Cardiac muscle cell (in vitro differentiated cells and primary cell): ENCODE measurements at regions not wholly inside any gene's neighbourhood (a gene's known extent, or its start where the extent isn't known, plus 50 kb on each side); places are given as distances from the start of the nearest gene placed in this dataset.

Experiments
- DNase-seq, 2 donors: peaks; one replicate each; pipeline versions ENCODE4 v3.0.0 to v3.0.0-alpha.2; 2010 to 2017; ENCODE audit warnings: low read depth in 1 of 2, low spot score in 1 of 2
- H3K27ac ChIP-seq: fragments of 200-600 bp; sonication (generic); 2 replicates; pipeline ENCODE4 v1.5.1; 2016
- H3K27me3 ChIP-seq: fragments of 200-600 bp; sonication (generic); 2 replicates; pipeline ENCODE4 v1.6.0; 2016; ENCODE audit warnings: control low read depth
- H3K36me3 ChIP-seq: fragments of 200-600 bp; sonication (generic); 2 replicates; pipeline ENCODE4 v1.5.1; 2016; ENCODE audit warnings: control low read depth
- H3K4me1 ChIP-seq: fragments of 200-600 bp; sonication (generic); 2 replicates; pipeline ENCODE4 v1.8.1; 2017; ENCODE audit warnings: low read depth, mild to moderate bottlenecking, mixed run types
- H3K4me3 ChIP-seq: fragments of 200-600 bp; sonication (generic); 2 replicates; pipeline ENCODE4 v1.5.1; 2016; ENCODE audit warnings: mild to moderate bottlenecking
- H3K9me3 ChIP-seq: fragments of 200-600 bp; sonication (generic); 2 replicates; pipeline ENCODE4 v1.5.1; 2017; ENCODE audit warnings: low read depth, mild to moderate bottlenecking, control low read depth
- CTCF ChIP-seq: IDR thresholded peaks from 2 replicates; pipeline ENCODE4 v1.5.1; 2012; ENCODE audit warnings: low read depth, mild to moderate bottlenecking, low read length

DNA sequence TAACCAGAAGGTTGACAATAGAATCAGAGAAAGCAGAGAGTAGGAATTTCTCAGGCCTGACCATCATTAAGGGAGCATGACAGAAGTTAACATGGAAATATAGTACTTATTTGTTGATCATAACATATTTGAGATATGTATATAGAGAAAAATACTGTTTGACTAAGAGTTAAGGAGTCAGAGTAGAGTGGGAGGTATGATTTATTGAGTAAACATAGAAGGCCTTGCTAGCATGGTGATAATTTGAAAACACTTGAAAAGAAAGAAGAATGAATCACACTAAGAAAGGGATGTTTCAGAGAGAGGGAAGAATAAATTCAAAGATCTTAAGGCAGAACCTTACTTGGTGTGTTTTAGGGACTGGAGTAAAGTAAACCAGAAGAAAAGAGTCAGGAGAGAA is 437.2 kb upstream of the TECRL start:
- no peak for TF ChIP-seq CTCF
- H3K36me3 ChIP-seq = no peaks in the 10 kb centered on the region
- H3K9me3 ChIP-seq = no peaks in the 10 kb centered on the region
- no peaks in the 10 kb centered on the region for H3K27me3 ChIP-seq
- H3K4me1 ChIP-seq = no peaks in the 10 kb centered on the region
- no peak overlapping the region for H3K4me3 ChIP-seq
- H3K27ac ChIP-seq = no peak overlapping the region
- no peak for DNase-seq

DNA sequence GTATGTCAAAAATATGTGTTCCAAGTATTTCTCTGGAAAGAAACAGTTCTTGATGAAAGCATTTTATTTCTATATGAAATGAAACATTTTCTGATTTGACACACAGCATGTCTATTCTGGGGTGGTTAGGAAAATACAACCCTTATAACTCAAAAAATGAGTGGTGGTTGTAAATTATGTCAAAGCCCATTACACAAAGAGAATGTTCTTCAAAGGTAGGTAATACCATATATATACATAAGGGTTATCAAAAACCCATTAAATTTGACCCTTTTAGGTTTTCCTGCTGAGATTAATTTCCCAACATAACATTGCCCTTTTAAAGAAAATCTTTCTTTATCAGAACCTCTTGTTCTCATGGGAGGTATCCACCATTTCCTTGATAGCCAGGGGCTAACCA is 420.5 kb upstream of the TECRL start:
- no peaks in the 10 kb centered on the region for H3K27me3 ChIP-seq
- DNase-seq = no peak
- H3K9me3 ChIP-seq = no peaks in the 10 kb centered on the region
- no peak overlapping the region for H3K4me3 ChIP-seq
- no peaks in the 10 kb centered on the region for H3K4me1 ChIP-seq
- H3K27ac ChIP-seq = no peak overlapping the region
- TF ChIP-seq CTCF = no peak
- no peaks in the 10 kb centered on the region for H3K36me3 ChIP-seq

- H3K27me3 ChIP-seq = no peaks in the 10 kb centered on the region
- no peak for DNase-seq
- no peaks in the 10 kb centered on the region for H3K4me1 ChIP-seq
- no peak for TF ChIP-seq CTCF
- no peaks in the 10 kb centered on the region for H3K36me3 ChIP-seq
- no peaks in the 10 kb centered on the region for H3K9me3 ChIP-seq
- H3K27ac ChIP-seq = no peak overlapping the region
- H3K4me3 ChIP-seq = no peak overlapping the region
Observed at GRCh38 chr4:64824591-64824990, 415.3 kb upstream of the TECRL start.

- no peak for DNase-seq
- Histone ChIP-seq H3K36me3 (no peaks in the 10 kb centered on the region), H3K4me3 (no peak overlapping the region), H3K4me1 (no peaks in the 10 kb centered on the region), H3K27me3 (no peaks in the 10 kb centered on the region), H3K27ac (no peak overlapping the region), H3K9me3 (no peaks in the 10 kb centered on the region)
- TF ChIP-seq CTCF = no peak
Observed at GRCh38 chr4:64822405-64822804, 413.2 kb upstream of the TECRL start.

DNA sequence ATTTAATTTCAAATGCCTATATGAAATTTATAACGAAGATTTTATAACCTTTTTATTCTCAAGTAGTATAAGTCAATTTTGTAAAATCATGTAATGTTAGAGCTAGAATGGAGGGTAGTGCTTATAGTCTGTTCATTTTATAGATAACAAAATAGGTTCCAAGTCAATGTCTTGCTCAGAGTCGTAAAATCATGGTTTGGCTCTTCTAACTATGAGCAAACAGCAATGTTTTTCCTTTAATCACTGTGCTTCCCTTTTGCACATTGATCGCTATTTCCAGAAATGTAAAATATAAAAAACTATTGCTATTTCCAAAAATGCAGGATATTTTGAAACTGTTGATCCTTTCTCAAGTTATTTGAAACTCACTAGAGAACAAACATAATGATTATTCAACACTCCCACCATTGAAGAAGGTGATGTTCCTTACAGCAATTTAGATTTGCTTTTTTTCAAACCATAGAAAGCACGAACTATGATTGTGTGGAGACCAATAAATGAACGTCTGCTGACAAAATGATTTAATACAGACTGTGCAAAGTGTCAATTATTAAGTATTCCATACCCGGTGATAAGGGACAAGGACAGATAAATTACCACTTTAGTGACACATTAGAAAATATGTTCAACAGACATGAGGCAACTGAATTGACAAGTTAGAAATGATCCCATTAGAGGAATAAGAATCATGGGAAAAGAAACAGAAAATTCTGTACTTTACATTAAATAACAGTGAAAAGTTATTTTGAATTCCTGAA is 412.1 kb upstream of the TECRL start:
- Histone ChIP-seq H3K4me1 (no peaks in the 10 kb centered on the region), H3K4me3 (no peak overlapping the region), H3K9me3 (no peaks in the 10 kb centered on the region), H3K27ac (no peak overlapping the region), H3K27me3 (no peaks in the 10 kb centered on the region), H3K36me3 (no peaks in the 10 kb centered on the region)
- TF ChIP-seq CTCF = no peak
- DNase-seq = no peak

DNA sequence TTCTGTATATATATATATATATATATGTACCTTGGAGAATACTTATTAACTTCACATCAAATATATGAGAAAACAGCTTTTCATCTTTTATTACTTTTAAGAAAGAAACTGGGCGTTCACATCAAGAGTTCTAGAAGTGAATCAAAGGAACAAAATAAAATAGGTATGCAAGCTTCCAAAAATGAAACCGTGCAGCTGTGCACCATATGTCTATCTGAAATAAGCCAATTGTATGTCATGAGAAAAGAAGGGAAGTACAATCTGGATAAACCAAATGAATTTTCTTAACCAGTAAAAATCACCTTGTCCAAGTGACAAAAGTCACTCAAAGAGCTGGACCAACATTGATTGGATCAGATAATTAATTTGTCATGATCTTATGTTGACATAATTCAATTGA is 405.4 kb upstream of the TECRL start:
- Histone ChIP-seq H3K4me1 (no peaks in the 10 kb centered on the region), H3K27me3 (no peaks in the 10 kb centered on the region)

More for the DNA sequence above, 405.4 kb upstream of the TECRL start:
- no peak overlapping the region for H3K4me3 ChIP-seq
- H3K9me3 ChIP-seq = no peaks in the 10 kb centered on the region
- DNase-seq = no peak
- no peak for TF ChIP-seq CTCF
- H3K27ac ChIP-seq = no peak overlapping the region
- H3K36me3 ChIP-seq = no peaks in the 10 kb centered on the region
